ENCODE measurements at regions not wholly inside any gene's neighbourhood (a gene's known extent, or its start where the extent isn't known, plus 50 kb on each side); places are given as distances from the start of the nearest gene placed in this dataset.

- TF ChIP-seq SUPT20H (IDR thresholded peaks at IDR 0.05; ENCODE audit: borderline replicate concordance, control insufficient read depth, low read depth, low read length) (no peak), POU2F2 (IDR thresholded peaks at IDR 0.05; ENCODE audit: borderline replicate concordance, low read depth, low read length) (peak; percentile 82), TARDBP (IDR thresholded peaks at IDR 0.05; ENCODE audit: borderline replicate concordance) (0 out of 2 replicates have a peak, but pooled peaks have one; percentile 47), KAT2A (conservative IDR thresholded peaks at IDR 0.05; ENCODE audit: control insufficient read depth, low read depth, low read length) (no peak), PKNOX1 (IDR thresholded peaks at IDR 0.05) (no peak), JUND (IDR thresholded peaks at IDR 0.05; ENCODE audit: low read depth, low read length) (no peak), SMAD1 (IDR thresholded peaks at IDR 0.05; ENCODE audit: low read depth, partially characterized antibody) (no peak), POLR2AphosphoS5 (IDR thresholded peaks at IDR 0.05; ENCODE audit: low read length) (peak; percentile 86), SIX5 (IDR thresholded peaks at IDR 0.05; ENCODE audit: low read depth, low read length, severe bottlenecking) (peak; percentile 24), NFIC (IDR thresholded peaks at IDR 0.05; ENCODE audit: low read depth, low read length) (no peak), JUNB (IDR thresholded peaks at IDR 0.05) (no peak), ETV6 (conservative IDR thresholded peaks at IDR 0.05 in 1 of 2, IDR thresholded peaks at IDR 0.05 in 1 of 2; ENCODE audit: borderline replicate concordance in 1 of 2, low read depth in 1 of 2) (peak; percentile 55 to 95; a peak in 2 of 4 replicates), KLF5 (IDR thresholded peaks at IDR 0.05; ENCODE audit: partially characterized antibody) (no peak), ZNF622 (IDR thresholded peaks at IDR 0.05) (no peak), SMAD5 (IDR thresholded peaks at IDR 0.05; ENCODE audit: low read depth) (peak; percentile 81; the same call in 1 of the 2 replicates), NR2C2 (IDR thresholded peaks at IDR 0.05; ENCODE audit: borderline replicate concordance, control insufficient read depth, insufficient read length, low read depth) (no peak), MTA3 (IDR thresholded peaks at IDR 0.05; ENCODE audit: borderline replicate concordance, low read length) (no peak)
- TF ChIP-seq, protein P1, sequence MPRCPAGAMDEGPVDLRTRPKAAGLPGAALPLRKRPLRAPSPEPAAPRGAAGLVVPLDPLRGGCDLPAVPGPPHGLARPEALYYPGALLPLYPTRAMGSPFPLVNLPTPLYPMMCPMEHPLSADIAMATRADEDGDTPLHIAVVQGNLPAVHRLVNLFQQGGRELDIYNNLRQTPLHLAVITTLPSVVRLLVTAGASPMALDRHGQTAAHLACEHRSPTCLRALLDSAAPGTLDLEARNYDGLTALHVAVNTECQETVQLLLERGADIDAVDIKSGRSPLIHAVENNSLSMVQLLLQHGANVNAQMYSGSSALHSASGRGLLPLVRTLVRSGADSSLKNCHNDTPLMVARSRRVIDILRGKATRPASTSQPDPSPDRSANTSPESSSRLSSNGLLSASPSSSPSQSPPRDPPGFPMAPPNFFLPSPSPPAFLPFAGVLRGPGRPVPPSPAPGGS (IDR thresholded peaks at IDR 0.05; ENCODE audit: borderline replicate concordance, insufficient read depth, low read depth, low read length, poor library complexity, severe bottlenecking), result no peak
- TF ChIP-seq, protein P2, sequence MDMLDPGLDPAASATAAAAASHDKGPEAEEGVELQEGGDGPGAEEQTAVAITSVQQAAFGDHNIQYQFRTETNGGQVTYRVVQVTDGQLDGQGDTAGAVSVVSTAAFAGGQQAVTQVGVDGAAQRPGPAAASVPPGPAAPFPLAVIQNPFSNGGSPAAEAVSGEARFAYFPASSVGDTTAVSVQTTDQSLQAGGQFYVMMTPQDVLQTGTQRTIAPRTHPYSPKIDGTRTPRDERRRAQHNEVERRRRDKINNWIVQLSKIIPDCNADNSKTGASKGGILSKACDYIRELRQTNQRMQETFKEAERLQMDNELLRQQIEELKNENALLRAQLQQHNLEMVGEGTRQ (IDR thresholded peaks at IDR 0.05; ENCODE audit: borderline replicate concordance, low read depth, low read length), result no peak
- TF ChIP-seq, protein P3, sequence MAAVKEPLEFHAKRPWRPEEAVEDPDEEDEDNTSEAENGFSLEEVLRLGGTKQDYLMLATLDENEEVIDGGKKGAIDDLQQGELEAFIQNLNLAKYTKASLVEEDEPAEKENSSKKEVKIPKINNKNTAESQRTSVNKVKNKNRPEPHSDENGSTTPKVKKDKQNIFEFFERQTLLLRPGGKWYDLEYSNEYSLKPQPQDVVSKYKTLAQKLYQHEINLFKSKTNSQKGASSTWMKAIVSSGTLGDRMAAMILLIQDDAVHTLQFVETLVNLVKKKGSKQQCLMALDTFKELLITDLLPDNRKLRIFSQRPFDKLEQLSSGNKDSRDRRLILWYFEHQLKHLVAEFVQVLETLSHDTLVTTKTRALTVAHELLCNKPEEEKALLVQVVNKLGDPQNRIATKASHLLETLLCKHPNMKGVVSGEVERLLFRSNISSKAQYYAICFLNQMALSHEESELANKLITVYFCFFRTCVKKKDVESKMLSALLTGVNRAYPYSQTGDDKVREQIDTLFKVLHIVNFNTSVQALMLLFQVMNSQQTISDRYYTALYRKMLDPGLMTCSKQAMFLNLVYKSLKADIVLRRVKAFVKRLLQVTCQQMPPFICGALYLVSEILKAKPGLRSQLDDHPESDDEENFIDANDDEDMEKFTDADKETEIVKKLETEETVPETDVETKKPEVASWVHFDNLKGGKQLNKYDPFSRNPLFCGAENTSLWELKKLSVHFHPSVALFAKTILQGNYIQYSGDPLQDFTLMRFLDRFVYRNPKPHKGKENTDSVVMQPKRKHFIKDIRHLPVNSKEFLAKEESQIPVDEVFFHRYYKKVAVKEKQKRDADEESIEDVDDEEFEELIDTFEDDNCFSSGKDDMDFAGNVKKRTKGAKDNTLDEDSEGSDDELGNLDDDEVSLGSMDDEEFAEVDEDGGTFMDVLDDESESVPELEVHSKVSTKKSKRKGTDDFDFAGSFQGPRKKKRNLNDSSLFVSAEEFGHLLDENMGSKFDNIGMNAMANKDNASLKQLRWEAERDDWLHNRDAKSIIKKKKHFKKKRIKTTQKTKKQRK (IDR thresholded peaks at IDR 0.05; ENCODE audit: low read depth, low read length), result no peak
- TF ChIP-seq, protein P4, sequence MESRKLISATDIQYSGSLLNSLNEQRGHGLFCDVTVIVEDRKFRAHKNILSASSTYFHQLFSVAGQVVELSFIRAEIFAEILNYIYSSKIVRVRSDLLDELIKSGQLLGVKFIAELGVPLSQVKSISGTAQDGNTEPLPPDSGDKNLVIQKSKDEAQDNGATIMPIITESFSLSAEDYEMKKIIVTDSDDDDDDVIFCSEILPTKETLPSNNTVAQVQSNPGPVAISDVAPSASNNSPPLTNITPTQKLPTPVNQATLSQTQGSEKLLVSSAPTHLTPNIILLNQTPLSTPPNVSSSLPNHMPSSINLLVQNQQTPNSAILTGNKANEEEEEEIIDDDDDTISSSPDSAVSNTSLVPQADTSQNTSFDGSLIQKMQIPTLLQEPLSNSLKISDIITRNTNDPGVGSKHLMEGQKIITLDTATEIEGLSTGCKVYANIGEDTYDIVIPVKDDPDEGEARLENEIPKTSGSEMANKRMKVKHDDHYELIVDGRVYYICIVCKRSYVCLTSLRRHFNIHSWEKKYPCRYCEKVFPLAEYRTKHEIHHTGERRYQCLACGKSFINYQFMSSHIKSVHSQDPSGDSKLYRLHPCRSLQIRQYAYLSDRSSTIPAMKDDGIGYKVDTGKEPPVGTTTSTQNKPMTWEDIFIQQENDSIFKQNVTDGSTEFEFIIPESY (IDR thresholded peaks at IDR 0.05), result no peak
Observed at GRCh38 chr5:1633605-1634336, 110.0 kb upstream of the LPCAT1 start (continued).

All from GM12878 (cell line).